ENCODE measurements at regions not wholly inside any gene's neighbourhood (a gene's known extent, or its start where the extent isn't known, plus 50 kb on each side); places are given as distances from the start of the nearest gene placed in this dataset.
"Not testable (repeated sequence)": the region's sequence is repeated elsewhere in the genome, so short reads cannot be mapped to it uniquely, and the experiment has no call there.

GRCh38 chr7:17580141-17580540 is 281.7 kb downstream of the AHR start:
- no peak for DNase-seq (ENCODE audit: low read depth)
- in situ Hi-C loops (cut with HindIII; ENCODE audit: low pct_unique_long_range_greater_than_20kb, low sequenced_read_pairs), result no loop called here

GRCh38 chr7:17580856-17581255 is 282.4 kb downstream of the AHR start:
- in situ Hi-C loops (cut with HindIII; ENCODE audit: low pct_unique_long_range_greater_than_20kb, low sequenced_read_pairs), result no loop called here
- DNase-seq (ENCODE audit: low read depth), result no peak

- in situ Hi-C loops (cut with HindIII; ENCODE audit: low pct_unique_long_range_greater_than_20kb, low sequenced_read_pairs), result no loop called here
- no peak for DNase-seq (ENCODE audit: low read depth)
Observed at GRCh38 chr7:17581301-17581700, 282.8 kb downstream of the AHR start.

- DNase-seq (ENCODE audit: low read depth); in situ Hi-C loops (cut with HindIII; ENCODE audit: low pct_unique_long_range_greater_than_20kb, low sequenced_read_pairs): not testable (repeated sequence)
Observed at GRCh38 chr7:17582696-17583095, 284.2 kb downstream of the AHR start.

DNA sequence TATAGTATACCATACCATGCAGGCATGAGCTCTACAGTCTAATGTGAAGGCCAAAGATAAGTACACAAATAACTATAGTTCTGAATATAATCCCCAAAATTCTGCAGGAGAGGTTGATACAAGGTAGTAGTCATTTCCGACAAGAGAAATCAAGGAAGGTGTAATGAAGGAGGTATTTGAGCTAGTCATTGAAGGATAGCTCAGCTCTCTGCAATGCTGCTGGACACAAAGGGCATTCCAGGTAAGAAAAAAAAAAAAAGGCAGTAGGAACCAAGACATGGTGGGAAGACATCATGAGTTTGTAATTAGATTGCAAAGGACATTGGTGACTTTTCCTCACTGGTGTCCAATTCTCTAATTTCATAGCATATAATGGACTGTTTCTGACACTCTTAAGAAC is 285.3 kb downstream of the AHR start:
- DNase-seq (ENCODE audit: low read depth), result no peak
- in situ Hi-C loops (cut with HindIII; ENCODE audit: low pct_unique_long_range_greater_than_20kb, low sequenced_read_pairs), result no loop called here

DNA sequence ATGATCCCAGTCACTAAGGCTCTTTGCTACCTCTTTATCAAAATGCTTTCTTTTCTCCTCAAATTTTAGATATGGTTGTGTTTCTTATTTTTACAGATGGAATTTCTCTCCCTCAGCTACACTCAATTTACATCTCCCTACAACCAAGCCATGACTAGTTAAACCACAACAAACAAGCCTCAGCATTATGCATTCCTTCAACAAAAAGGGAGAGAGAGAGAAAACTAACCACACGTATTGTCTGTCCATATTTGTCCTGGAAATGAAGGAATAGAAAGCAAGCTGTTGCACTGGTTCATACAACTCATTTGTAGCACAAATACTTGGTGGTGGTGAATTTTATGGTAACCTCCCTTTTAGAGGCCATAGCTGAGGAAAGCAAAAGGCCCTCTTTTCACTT is 286.4 kb downstream of the AHR start:
- in situ Hi-C loops (cut with HindIII; ENCODE audit: low pct_unique_long_range_greater_than_20kb, low sequenced_read_pairs), result no loop called here
- DNase-seq (ENCODE audit: low read depth), result no peak

GRCh38 chr7:17586711-17587110 is 288.3 kb downstream of the AHR start:
- in situ Hi-C loops (cut with HindIII; ENCODE audit: low pct_unique_long_range_greater_than_20kb, low sequenced_read_pairs), result no loop called here
- DNase-seq (ENCODE audit: low read depth), result no peak

DNA sequence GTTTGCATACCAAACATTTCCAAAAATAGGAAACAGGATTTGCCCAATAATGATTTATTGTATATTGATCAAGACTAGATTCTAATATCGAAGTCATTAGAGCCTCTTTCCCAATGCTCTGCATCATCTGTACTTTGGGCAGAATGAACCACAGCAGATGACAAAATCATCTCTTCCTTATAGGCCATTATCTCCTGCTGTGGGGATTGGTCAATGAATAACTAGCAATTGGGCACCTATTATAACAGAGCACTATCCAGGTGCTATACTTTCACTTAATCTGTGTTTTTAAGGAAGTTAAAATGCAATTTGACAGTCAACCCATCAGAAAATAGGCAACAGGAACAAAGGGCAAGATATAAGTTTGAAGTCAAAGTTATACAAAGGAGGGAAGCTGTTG is 290.3 kb downstream of the AHR start:
- in situ Hi-C loops (cut with HindIII; ENCODE audit: low pct_unique_long_range_greater_than_20kb, low sequenced_read_pairs), result no loop called here

DNA sequence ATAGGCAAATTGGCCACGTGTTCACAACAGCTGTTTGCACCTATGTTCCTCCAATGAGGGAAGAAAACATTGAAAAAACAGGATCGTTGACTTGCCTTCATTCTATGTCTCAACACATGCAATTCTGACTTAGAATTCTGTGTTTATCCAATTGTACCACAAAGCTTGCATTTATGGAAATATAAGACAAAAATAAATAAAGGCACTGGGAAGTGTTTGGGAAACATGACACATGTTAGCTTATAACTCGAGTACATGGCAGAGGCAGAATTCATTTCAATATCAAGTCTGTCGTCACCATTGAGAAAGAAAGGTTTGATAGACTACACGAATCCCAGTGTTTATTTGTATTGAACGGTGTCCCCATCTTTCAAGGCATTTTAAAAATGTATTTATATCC is 291.2 kb downstream of the AHR start:
- DNase-seq (ENCODE audit: low read depth), result no peak
- in situ Hi-C loops (cut with HindIII; ENCODE audit: low pct_unique_long_range_greater_than_20kb, low sequenced_read_pairs), result no loop called here

More for the DNA sequence above, 290.3 kb downstream of the AHR start:
- DNase-seq (ENCODE audit: low read depth), result no peak

GRCh38 chr7:17590221-17590620 is 291.8 kb downstream of the AHR start:
- in situ Hi-C loops (cut with HindIII; ENCODE audit: low pct_unique_long_range_greater_than_20kb, low sequenced_read_pairs), result no loop called here
- DNase-seq (ENCODE audit: low read depth), result no peak

DNA sequence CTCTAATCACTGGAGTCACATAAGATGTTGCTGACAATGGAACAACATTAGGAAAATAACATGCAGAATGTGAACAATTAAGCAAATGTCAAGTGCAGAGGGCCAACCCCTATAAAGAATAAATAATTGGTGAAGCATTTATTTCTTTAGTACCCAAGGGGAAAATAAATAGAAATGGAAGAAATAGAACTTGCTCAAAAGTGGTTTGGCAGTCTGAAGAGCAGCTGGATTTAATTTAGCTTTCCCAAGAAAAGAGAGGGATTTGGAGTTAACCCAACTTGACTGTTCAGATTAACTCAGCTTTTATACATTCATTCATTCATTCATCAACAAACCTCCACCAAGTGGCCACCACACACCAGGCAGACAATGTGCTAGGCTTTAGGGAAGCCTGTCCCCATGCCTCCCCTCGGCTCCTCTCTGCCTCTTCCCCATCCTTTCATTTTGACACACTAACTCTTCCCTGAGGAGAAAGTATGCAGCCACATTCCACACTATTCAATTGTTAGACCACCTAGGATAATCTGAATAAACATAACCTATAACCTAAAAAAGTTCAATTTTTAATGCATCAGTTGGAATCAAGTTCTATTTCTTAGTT is 295.5 kb downstream of the AHR start:
- in situ Hi-C loops (cut with HindIII; ENCODE audit: low pct_unique_long_range_greater_than_20kb, low sequenced_read_pairs), result no loop called here

DNA sequence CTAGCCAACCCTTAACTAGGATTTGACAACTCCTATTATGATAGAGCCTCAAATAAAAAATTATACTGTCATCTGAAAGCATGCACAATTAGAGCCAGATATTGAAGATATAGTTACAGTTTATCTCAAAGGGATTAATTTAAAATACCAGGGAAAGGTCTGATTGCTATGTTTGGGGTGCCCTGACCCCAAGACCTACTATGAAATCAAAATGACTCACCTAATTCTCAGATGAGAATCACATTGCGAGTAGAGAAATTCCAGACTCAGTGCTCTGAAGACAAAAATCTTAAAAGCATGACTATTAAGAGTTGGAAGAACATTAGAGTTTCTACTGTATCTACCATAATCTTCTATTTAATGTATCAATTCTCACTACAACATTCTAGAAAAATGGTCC is 297.1 kb downstream of the AHR start:
- no peak for DNase-seq (ENCODE audit: low read depth)

More for the DNA sequence above, 295.5 kb downstream of the AHR start:
- no peak for DNase-seq (ENCODE audit: low read depth)

GRCh38 chr7:17598305-17598704 is 299.9 kb downstream of the AHR start:
- DNase-seq (ENCODE audit: low read depth), result no peak
- in situ Hi-C loops (cut with HindIII; ENCODE audit: low pct_unique_long_range_greater_than_20kb, low sequenced_read_pairs), result no loop called here

More for the DNA sequence above, 297.1 kb downstream of the AHR start:
- in situ Hi-C loops (cut with HindIII; ENCODE audit: low pct_unique_long_range_greater_than_20kb, low sequenced_read_pairs), result no loop called here

GRCh38 chr7:17598846-17599245 is 300.4 kb downstream of the AHR start:
- in situ Hi-C loops (cut with HindIII; ENCODE audit: low pct_unique_long_range_greater_than_20kb, low sequenced_read_pairs), result no loop called here
- DNase-seq (ENCODE audit: low read depth), result no peak

GRCh38 chr7:17599733-17600339 is 301.4 kb downstream of the AHR start:
- DNase-seq (ENCODE audit: low read depth), result no peak
- in situ Hi-C loops (cut with HindIII; ENCODE audit: low pct_unique_long_range_greater_than_20kb, low sequenced_read_pairs), result no loop called here

- in situ Hi-C loops (cut with HindIII; ENCODE audit: low pct_unique_long_range_greater_than_20kb, low sequenced_read_pairs), result no loop called here
- peak; percentile 83 for DNase-seq (ENCODE audit: low read depth)
Observed at GRCh38 chr7:17600340-17600752, 301.9 kb downstream of the AHR start.

GRCh38 chr7:17601921-17602320 is 303.5 kb downstream of the AHR start:
- no peak for DNase-seq (ENCODE audit: low read depth)
- in situ Hi-C loops (cut with HindIII; ENCODE audit: low pct_unique_long_range_greater_than_20kb, low sequenced_read_pairs), result no loop called here

DNA sequence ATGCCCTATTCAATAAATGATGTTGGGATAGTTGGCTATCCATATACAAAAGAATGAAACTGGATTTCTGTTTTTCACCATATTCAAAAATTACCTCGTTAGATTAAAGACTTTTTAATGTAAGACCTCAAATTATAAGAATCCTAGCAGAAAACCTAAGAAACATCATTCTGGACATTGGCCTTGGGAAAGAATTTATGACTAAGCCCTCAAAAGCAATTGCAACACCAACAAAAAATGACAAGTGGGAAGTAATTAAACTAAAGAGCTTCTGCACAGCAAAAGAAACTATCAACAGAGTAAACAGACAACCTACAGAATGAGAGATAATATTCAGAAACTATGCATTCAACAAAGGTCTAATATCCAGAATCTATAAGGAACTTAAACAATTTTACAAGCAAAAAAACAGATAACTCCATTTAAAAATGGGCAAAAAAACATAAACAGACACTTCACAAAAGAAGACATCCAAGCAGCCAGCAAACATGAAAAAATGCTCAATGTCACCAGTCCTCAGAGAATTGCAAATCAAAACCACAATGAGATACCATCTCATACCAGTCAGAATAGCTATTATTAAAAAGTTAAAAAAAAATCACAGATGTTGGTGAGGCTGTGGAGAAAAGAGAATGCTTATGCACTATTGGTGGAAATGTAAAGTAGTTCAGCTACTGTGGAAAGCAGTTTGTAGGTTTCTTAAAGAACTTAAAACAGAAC is 309.8 kb downstream of the AHR start:
- peak; percentile 29 for DNase-seq (ENCODE audit: low read depth)
- in situ Hi-C loops (cut with HindIII; ENCODE audit: low pct_unique_long_range_greater_than_20kb, low sequenced_read_pairs), result no loop called here

DNA sequence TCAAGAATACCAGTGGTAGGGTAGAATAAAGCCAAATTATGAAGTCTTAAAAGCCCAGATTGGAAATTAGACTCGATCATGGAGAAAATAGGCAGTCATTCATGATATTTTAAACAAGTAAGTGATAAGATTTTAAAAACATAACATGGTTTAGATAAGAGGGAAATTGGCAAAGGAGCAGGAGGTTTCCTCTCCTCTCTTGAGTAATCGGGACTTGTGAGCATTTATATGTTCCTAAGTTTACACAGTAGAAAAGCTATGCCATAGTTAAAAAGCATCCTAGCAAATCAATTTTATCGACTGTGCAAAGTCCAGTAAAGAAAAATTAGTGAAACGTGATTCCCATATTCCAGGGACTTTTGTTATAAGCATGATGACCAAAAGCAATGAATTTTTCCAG is 313.2 kb downstream of the AHR start:
- in situ Hi-C loops (cut with HindIII; ENCODE audit: low pct_unique_long_range_greater_than_20kb, low sequenced_read_pairs), result no loop called here
- no peak for DNase-seq (ENCODE audit: low read depth)
